ENCODE measurements at regions not wholly inside any gene's neighbourhood (a gene's known extent, or its start where the extent isn't known, plus 50 kb on each side); places are given as distances from the start of the nearest gene placed in this dataset.

DNA sequence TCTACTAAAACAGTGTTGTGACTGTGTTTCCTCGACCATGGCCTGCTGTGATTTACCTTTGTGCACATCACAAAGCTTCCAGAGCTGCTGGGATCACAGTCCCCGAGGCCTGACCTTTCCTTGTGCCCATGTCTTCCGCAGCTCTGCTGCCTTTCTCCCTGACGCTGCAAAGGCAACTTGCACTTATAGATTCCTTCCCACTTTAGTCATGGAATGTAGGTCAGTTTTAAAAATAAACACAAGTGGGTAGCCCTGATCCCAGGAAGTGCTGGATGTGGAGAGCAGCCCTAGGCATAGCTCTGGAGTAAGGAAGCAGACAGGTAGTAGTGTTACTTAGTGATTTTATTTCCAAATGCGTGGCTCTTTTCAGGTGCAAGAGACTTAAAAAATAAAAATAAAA, 825.7 kb downstream of the AACS start:
- TF ChIP-seq, protein P1, sequence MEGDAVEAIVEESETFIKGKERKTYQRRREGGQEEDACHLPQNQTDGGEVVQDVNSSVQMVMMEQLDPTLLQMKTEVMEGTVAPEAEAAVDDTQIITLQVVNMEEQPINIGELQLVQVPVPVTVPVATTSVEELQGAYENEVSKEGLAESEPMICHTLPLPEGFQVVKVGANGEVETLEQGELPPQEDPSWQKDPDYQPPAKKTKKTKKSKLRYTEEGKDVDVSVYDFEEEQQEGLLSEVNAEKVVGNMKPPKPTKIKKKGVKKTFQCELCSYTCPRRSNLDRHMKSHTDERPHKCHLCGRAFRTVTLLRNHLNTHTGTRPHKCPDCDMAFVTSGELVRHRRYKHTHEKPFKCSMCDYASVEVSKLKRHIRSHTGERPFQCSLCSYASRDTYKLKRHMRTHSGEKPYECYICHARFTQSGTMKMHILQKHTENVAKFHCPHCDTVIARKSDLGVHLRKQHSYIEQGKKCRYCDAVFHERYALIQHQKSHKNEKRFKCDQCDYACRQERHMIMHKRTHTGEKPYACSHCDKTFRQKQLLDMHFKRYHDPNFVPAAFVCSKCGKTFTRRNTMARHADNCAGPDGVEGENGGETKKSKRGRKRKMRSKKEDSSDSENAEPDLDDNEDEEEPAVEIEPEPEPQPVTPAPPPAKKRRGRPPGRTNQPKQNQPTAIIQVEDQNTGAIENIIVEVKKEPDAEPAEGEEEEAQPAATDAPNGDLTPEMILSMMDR (conservative IDR thresholded peaks at IDR 0.05 in 1 of 2, IDR thresholded peaks at IDR 0.05 in 1 of 2; ENCODE audit: extremely low read depth in 1 of 2, insufficient read depth in 1 of 2, low read depth in 1 of 2, low read length in 2 of 2) = no peak
- TF ChIP-seq EZH2 (IDR thresholded peaks at IDR 0.05; ENCODE audit: borderline replicate concordance, low read length) = no peak

Data from mammary epithelial cell (primary cell).